Glutamatergic neuron (in vitro differentiated cells): ENCODE measurements at regions not wholly inside any gene's neighbourhood (a gene's known extent, or its start where the extent isn't known, plus 50 kb on each side); places are given as distances from the start of the nearest gene placed in this dataset.
"Not testable (repeated sequence)": the region's sequence is repeated elsewhere in the genome, so short reads cannot be mapped to it uniquely, and the experiment has no call there.

Experiments
- DNase-seq: peaks from one replicate; pipeline ENCODE4 v3.0.0; 2022
- H3K27ac Mint-ChIP-seq: one replicate; pipeline ENCODE4 v1.8.0; 2020; ENCODE audit warnings: mild to moderate bottlenecking, mixed read lengths, inconsistent platforms; ENCODE audit not compliant: unreplicated experiment
- H3K27me3 Mint-ChIP-seq: one replicate; pipeline ENCODE4 v1.8.0; 2020; ENCODE audit warnings: mild to moderate bottlenecking, moderate library complexity, mixed read lengths, inconsistent platforms; ENCODE audit not compliant: unreplicated experiment
- H3K36me3 Mint-ChIP-seq: one replicate; pipeline ENCODE4 v1.8.0; 2020; ENCODE audit warnings: mild to moderate bottlenecking, mixed read lengths, inconsistent platforms; ENCODE audit not compliant: unreplicated experiment
- H3K4me1 Mint-ChIP-seq: one replicate; pipeline ENCODE4 v1.8.0; 2020; ENCODE audit warnings: mild to moderate bottlenecking, low read depth, mixed read lengths, inconsistent platforms; ENCODE audit not compliant: unreplicated experiment
- H3K4me3 Mint-ChIP-seq: one replicate; pipeline ENCODE4 v1.8.0; 2020; ENCODE audit warnings: mild to moderate bottlenecking, mixed read lengths, inconsistent platforms; ENCODE audit not compliant: unreplicated experiment
- H3K9me3 Mint-ChIP-seq: one replicate; pipeline ENCODE4 v1.8.0; 2020; ENCODE audit warnings: mild to moderate bottlenecking, moderate library complexity, mixed read lengths, inconsistent platforms; ENCODE audit not compliant: unreplicated experiment
- TF ChIP-seq, protein P1 (sequence below): fragments of 200-600 bp; sonication (generic); IDR thresholded peaks from one replicate; pipeline ENCODE4 v1.5.0; 2021; ENCODE audit not compliant: partially characterized antibody, unreplicated experiment

DNA sequence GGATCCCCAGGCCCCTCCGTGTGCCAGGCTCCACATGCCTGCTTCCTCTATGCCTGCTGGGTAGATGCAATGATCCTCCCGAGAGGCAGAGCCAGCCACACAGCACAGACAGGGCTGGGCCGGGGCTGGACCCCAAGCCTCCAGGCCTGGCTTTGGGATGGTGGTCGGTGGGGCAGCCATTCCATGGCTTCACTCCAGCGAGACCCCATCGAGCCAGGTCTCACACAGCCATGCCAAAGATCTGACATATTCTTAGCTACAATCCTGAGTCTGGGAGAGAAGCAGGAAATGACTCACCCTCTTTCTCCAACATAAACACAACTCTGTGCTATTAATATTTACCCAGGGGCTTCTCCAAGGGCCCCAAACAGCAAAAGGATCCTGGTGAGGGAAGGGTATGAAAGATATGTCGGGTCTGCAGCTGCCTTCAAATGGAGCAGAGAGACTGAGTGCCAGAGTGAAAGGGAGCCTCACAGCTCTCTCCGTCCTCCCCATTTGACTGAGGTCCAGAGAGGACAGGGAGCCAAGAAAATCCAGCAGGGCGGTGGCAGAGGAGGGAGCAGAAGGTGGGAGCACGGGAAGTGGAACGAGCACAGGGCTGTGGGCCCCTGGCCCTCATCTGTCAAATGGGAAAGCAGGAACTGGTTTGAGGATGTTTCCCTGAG, 639.5 kb downstream of the MATN1 start:
- peaks cover 2% of the 10 kb centered on the region for H3K9me3 Mint-ChIP-seq
- no peak for DNase-seq
- H3K27me3 Mint-ChIP-seq, result peaks cover 9% of the 10 kb centered on the region
- H3K36me3 Mint-ChIP-seq, result no peaks in the 10 kb centered on the region
- H3K27ac Mint-ChIP-seq, result no peak overlapping the region
- no peak overlapping the region for H3K4me3 Mint-ChIP-seq
- TF ChIP-seq, protein P1, sequence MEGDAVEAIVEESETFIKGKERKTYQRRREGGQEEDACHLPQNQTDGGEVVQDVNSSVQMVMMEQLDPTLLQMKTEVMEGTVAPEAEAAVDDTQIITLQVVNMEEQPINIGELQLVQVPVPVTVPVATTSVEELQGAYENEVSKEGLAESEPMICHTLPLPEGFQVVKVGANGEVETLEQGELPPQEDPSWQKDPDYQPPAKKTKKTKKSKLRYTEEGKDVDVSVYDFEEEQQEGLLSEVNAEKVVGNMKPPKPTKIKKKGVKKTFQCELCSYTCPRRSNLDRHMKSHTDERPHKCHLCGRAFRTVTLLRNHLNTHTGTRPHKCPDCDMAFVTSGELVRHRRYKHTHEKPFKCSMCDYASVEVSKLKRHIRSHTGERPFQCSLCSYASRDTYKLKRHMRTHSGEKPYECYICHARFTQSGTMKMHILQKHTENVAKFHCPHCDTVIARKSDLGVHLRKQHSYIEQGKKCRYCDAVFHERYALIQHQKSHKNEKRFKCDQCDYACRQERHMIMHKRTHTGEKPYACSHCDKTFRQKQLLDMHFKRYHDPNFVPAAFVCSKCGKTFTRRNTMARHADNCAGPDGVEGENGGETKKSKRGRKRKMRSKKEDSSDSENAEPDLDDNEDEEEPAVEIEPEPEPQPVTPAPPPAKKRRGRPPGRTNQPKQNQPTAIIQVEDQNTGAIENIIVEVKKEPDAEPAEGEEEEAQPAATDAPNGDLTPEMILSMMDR, result no peak
- peaks cover 10% of the 10 kb centered on the region for H3K4me1 Mint-ChIP-seq

DNA sequence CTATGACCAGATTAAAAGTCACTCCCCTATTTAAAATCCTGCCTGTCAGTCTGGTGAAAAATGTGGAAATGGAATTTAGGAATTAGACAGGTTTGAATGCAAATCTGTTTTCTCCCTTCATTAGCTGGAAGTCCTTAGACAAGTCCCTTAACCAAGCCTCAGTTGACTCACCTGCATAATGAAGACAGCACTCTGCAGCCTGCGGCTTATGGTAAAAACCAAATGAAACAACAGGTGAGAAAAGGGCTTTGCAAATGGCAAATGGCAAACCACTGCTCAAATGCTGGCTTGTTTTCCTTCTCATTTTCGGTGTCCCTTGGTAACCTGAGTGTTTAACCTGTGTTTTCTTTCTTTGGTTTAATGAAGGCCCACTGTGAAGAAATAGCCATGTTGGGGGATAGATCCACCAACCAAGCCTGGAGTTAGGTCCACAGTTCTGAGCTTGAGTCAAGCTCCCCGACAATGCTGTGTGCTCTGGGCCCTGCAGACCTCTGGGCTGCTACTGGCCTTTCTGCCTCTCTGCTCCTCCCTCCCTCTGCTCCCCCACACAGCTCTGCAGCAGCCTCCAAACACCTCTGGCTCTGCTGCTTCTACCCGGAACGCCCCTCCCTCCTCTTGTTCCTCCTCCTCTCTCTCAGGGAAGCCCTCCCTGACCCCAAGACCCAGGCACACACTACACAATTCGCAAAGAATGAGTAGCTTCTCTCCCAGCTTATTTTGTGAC, 641.8 kb downstream of the MATN1 start:
- no peak for DNase-seq
- Mint-ChIP-seq H3K9me3 (peaks cover 1% of the 10 kb centered on the region), H3K27me3 (peaks cover 8% of the 10 kb centered on the region), H3K36me3 (no peaks in the 10 kb centered on the region), H3K4me3 (no peak overlapping the region), H3K27ac (no peak overlapping the region), H3K4me1 (peaks cover 4% of the 10 kb centered on the region)
- TF ChIP-seq, protein P1, result no peak

DNA sequence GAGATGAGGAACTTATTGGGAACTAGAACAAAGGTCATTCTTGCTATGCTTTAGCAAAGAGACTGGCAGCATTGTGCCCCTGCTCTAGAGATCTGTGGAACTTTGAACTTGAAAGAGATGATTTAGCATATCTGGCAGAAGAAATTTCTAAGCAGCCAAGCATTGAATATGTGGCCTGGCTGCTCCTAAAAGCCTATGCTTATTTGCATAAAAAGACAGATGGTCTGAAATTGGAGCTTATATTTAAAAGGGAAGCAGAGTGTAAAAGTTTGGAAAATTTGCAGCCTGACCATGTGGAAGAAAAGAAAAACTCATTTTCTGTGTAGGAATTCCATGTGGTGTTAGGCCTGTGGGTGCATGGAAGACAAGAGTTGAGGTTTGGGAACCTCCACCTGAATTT, 647.5 kb downstream of the MATN1 start:
- not testable (repeated sequence) for H3K27me3 Mint-ChIP-seq, H3K4me3 Mint-ChIP-seq, H3K4me1 Mint-ChIP-seq, H3K27ac Mint-ChIP-seq, DNase-seq, H3K9me3 Mint-ChIP-seq
- H3K36me3 Mint-ChIP-seq, result peaks cover 10% of the 10 kb centered on the region

DNA sequence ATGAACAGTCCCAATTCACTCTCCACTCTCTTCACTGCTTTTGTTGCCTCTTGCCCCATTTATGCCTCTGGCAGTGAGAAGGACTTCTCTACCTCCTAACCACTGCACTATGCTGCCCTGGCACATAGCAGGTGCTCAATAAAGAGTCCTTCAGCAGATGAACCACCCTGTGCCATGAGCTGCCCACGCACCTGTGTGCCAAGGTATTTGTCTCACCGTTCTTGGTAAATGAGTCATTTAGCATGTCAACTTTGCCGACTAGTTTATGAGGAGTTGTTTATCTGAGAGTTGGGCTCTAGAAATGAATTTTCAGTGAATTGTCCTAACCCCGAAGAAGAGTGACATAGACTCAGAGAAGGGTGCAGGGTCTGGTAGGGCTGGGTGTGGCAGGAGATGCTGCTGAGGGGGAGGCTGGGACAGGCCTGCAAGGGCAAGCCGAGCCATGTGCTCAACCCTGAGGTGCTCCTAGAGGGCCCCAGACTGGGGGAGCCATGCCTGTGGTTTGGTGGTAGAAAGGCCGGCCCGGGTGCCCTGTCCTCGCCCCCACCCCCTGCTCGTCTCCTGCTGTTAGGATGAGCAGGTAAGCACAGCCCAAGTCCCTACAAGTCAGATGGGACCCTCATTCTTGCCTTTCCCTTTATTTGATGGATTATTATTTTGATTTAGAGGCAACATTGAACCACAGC, 654.5 kb downstream of the MATN1 start:
- peaks cover 3% of the 10 kb centered on the region for H3K27me3 Mint-ChIP-seq
- H3K4me3 Mint-ChIP-seq, result no peak overlapping the region
- no peak overlapping the region for H3K27ac Mint-ChIP-seq
- DNase-seq, result no peak
- H3K9me3 Mint-ChIP-seq, result no peaks in the 10 kb centered on the region
- TF ChIP-seq, protein P1, result no peak
- no peaks in the 10 kb centered on the region for H3K4me1 Mint-ChIP-seq
- no peaks in the 10 kb centered on the region for H3K36me3 Mint-ChIP-seq

DNA sequence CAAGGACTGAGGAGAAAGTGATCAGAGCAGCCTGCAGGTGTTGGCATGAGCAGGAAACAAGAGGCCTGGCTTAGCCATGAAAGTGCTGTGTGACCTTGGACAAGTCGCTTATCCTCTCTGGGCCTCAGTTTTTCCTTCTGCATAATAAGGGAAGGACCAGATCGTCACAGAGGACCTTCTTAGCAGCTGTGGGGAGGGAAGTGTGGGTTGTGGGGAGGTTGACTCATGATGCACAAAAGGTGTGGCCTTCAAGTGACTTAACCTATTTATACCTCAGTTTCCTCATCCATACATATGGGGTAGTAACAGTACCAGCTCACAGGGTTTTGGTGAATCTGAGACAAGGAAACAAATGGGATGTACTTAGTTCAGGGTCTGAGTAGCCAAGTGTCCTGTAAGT, 658.8 kb downstream of the MATN1 start:
- H3K27me3 Mint-ChIP-seq, result peaks cover 2% of the 10 kb centered on the region
- no peak overlapping the region for H3K27ac Mint-ChIP-seq
- TF ChIP-seq, protein P1, result no peak
- H3K36me3 Mint-ChIP-seq, result no peaks in the 10 kb centered on the region
- DNase-seq, result no peak
- H3K4me3 Mint-ChIP-seq, result no peak overlapping the region
- no peaks in the 10 kb centered on the region for H3K9me3 Mint-ChIP-seq
- H3K4me1 Mint-ChIP-seq, result no peaks in the 10 kb centered on the region
